ENCODE measurements at regions not wholly inside any gene's neighbourhood (a gene's known extent, or its start where the extent isn't known, plus 50 kb on each side); places are given as distances from the start of the nearest gene placed in this dataset.

DNA sequence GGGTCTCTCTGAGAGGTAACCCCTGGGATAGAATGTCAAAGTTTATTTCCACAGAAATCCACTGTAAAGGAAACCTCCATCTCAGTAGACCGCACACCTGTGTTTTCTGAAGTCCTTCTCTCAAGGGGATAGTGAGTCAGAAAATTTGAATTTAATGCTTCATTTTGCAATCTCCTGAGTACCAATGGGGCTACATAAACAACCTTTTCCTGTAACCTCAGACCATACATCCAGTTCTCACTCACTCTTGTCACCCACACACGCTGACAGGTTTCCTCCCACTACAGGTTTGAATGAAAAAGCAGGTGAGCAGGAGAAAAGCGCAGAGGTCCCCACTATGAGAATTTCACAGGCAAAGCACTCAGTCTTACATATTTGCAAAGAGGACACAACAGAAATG lies 165.3 kb upstream of the MCTP2 start:
- DNase-seq, result no peak
- no peak for TF ChIP-seq CTCF (IDR thresholded peaks at IDR 0.05; ENCODE audit: low read depth, low read length)
- H3K9me3 ChIP-seq (ENCODE audit: severe bottlenecking), result no peaks in the 10 kb centered on the region
- no peak overlapping the region for H3K4me3 ChIP-seq (ENCODE audit: low read depth, low read length)
- no peaks in the 10 kb centered on the region for H3K36me3 ChIP-seq
- H3K27ac ChIP-seq, result no peak overlapping the region
- peaks cover 27% of the 10 kb centered on the region for H3K27me3 ChIP-seq (ENCODE audit: insufficient read depth, low read depth, severe bottlenecking)

GRCh38 chr15:94064676-94065313 lies 166.6 kb upstream of the MCTP2 start:
- Histone ChIP-seq H3K36me3 (no peaks in the 10 kb centered on the region), H3K4me3 (ENCODE audit: low read depth, low read length) (no peak overlapping the region), H3K9me3 (ENCODE audit: severe bottlenecking) (no peaks in the 10 kb centered on the region), H3K27me3 (ENCODE audit: insufficient read depth, low read depth, severe bottlenecking) (peaks cover 22% of the 10 kb centered on the region), H3K27ac (no peak overlapping the region)
- no peak for TF ChIP-seq CTCF (IDR thresholded peaks at IDR 0.05; ENCODE audit: low read depth, low read length)
- DNase-seq, result no peak

- no peak overlapping the region for H3K4me3 ChIP-seq (ENCODE audit: low read depth, low read length)
- no peak for TF ChIP-seq CTCF (IDR thresholded peaks at IDR 0.05; ENCODE audit: low read depth, low read length)
- no peaks in the 10 kb centered on the region for H3K36me3 ChIP-seq
- no peaks in the 10 kb centered on the region for H3K9me3 ChIP-seq (ENCODE audit: severe bottlenecking)
- H3K27me3 ChIP-seq (ENCODE audit: insufficient read depth, low read depth, severe bottlenecking), result peaks cover 24% of the 10 kb centered on the region
- no peak overlapping the region for H3K27ac ChIP-seq
- DNase-seq, result no peak
Measured at GRCh38 chr15:94061041-94061440, 170.3 kb upstream of the MCTP2 start.

DNA sequence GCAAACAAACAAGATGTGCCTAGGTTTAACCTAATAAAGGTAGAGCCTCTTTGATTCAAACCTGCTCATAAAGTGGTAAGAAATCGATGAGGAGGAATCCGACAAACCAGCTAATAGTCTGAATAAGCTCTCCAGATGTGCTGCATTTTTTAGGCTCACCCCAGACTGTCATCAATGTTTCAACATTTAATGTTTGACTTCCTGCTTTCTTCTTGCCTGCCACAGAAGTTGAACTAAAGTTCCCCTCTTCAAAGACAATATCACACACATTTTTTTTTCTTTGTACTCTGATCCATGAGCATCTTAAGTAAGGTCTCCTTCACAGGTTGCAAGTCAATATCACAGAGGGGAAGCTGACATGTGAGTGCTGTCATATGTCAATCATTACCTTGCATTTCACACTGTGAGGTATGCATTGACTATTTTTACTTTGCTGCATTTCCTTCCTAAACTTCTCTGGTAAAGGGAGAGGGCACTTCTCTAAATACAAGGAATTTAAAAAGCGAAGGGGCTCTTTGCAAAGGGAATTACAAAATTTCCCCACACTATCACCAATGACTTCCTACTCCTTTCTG lies 172.3 kb upstream of the MCTP2 start:
- no peak for DNase-seq
- no peak for TF ChIP-seq CTCF (IDR thresholded peaks at IDR 0.05; ENCODE audit: low read depth, low read length)
- Histone ChIP-seq H3K27ac (no peak overlapping the region), H3K9me3 (ENCODE audit: severe bottlenecking) (no peaks in the 10 kb centered on the region), H3K4me3 (ENCODE audit: low read depth, low read length) (no peak overlapping the region), H3K36me3 (no peaks in the 10 kb centered on the region), H3K27me3 (ENCODE audit: insufficient read depth, low read depth, severe bottlenecking) (peaks cover 24% of the 10 kb centered on the region)

GRCh38 chr15:94057305-94057704 lies 174.1 kb upstream of the MCTP2 start:
- Histone ChIP-seq H3K27me3 (ENCODE audit: insufficient read depth, low read depth, severe bottlenecking) (peaks cover 13% of the 10 kb centered on the region), H3K9me3 (ENCODE audit: severe bottlenecking) (no peaks in the 10 kb centered on the region), H3K4me3 (ENCODE audit: low read depth, low read length) (no peak overlapping the region), H3K27ac (no peak overlapping the region), H3K36me3 (no peaks in the 10 kb centered on the region)
- TF ChIP-seq CTCF (IDR thresholded peaks at IDR 0.05; ENCODE audit: low read depth, low read length), result no peak
- DNase-seq, result no peak

- Histone ChIP-seq H3K27ac (no peak overlapping the region), H3K27me3 (ENCODE audit: insufficient read depth, low read depth, severe bottlenecking) (peaks cover 8% of the 10 kb centered on the region), H3K4me3 (ENCODE audit: low read depth, low read length) (no peak overlapping the region), H3K9me3 (ENCODE audit: severe bottlenecking) (no peaks in the 10 kb centered on the region), H3K36me3 (no peaks in the 10 kb centered on the region)
- DNase-seq, result no peak
- no peak for TF ChIP-seq CTCF (IDR thresholded peaks at IDR 0.05; ENCODE audit: low read depth, low read length)
Measured at GRCh38 chr15:94056314-94056713, 175.0 kb upstream of the MCTP2 start.
